Activated naive CD8-positive, alpha-beta T cell treated with anti-CD3 and anti-CD28 coated beads for 36 hours (primary cell): ENCODE measurements at regions not wholly inside any gene's neighbourhood (a gene's known extent, or its start where the extent isn't known, plus 50 kb on each side); places are given as distances from the start of the nearest gene placed in this dataset.
"Not testable (repeated sequence)": the region's sequence is repeated elsewhere in the genome, so short reads cannot be mapped to it uniquely, and the experiment has no call there.

Experiments used
- DNase-seq: peaks from one replicate; pipeline ENCODE4 v3.0.0; 2021
- H3K27ac Mint-ChIP-seq: one replicate; pipeline ENCODE4 v1.8.0; 2022; ENCODE audit warnings: mild to moderate bottlenecking, moderate library complexity, mixed read lengths
- H3K27me3 Mint-ChIP-seq: one replicate; pipeline ENCODE4 v1.8.0; 2022; ENCODE audit warnings: mild to moderate bottlenecking, mixed read lengths
- H3K36me3 Mint-ChIP-seq: one replicate; pipeline ENCODE4 v1.8.0; 2021; ENCODE audit warnings: mild to moderate bottlenecking, mixed read lengths
- H3K4me1 Mint-ChIP-seq: one replicate; pipeline ENCODE4 v1.8.0; 2021; ENCODE audit warnings: mixed read lengths
- H3K4me3 Mint-ChIP-seq: one replicate; pipeline ENCODE4 v1.8.0; 2022; ENCODE audit warnings: mild to moderate bottlenecking, moderate library complexity, mixed read lengths
- H3K9me3 Mint-ChIP-seq: one replicate; pipeline ENCODE4 v1.8.0; 2022; ENCODE audit warnings: mixed read lengths

DNA sequence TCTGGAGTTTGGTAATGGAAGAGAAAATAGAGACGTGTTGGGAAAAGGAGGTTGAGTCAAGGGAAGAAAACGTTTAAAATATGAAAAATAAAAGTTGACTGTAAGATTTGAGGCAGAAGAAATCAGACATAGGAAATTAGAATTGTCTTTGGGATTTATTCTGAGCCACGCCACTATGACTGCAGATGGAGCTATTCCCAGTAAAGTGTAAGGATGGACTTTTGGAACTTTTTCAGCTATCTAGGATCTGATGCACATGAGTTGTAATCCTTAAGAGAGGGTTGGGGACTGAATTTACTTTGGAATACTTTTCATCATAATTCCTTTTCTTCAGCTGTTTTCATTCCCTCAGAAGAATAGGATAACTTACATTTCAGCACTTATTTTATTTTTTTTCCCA is 336.7 kb downstream of the FAM170A start:
- no peaks in the 10 kb centered on the region for H3K36me3 Mint-ChIP-seq
- no peaks in the 10 kb centered on the region for H3K4me1 Mint-ChIP-seq
- no peak for DNase-seq
- peaks cover 2% of the 10 kb centered on the region for H3K9me3 Mint-ChIP-seq
- no peak overlapping the region for H3K4me3 Mint-ChIP-seq
- no peaks in the 10 kb centered on the region for H3K27me3 Mint-ChIP-seq
- H3K27ac Mint-ChIP-seq, result no peak overlapping the region

GRCh38 chr5:119968690-119969089 is 339.3 kb downstream of the FAM170A start:
- H3K36me3 Mint-ChIP-seq, result no peaks in the 10 kb centered on the region
- H3K27ac Mint-ChIP-seq, result no peak overlapping the region
- no peak overlapping the region for H3K4me3 Mint-ChIP-seq
- DNase-seq, result no peak
- no peaks in the 10 kb centered on the region for H3K4me1 Mint-ChIP-seq
- H3K9me3 Mint-ChIP-seq, result peaks cover 2% of the 10 kb centered on the region
- H3K27me3 Mint-ChIP-seq, result no peaks in the 10 kb centered on the region

DNA sequence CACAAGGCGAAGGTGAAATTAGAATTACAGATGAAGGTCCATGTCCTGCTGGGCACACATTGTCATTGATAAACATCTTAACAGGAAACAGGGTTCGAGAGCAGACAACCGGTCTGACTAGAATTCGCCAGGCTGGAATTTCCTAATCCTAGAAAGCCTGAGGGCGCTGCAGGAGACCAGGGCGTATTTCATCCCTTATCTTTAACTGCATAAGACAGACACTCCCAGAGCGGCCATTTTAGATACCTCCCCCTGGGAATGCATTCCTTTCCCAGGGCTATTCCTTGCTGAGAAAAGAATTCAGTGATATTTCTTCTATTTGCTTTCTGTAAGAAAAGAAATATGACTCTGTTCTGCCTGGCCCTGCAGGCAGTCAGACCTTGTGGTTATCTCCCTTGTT is 357.7 kb downstream of the FAM170A start:
- not testable (repeated sequence) for H3K27ac Mint-ChIP-seq, H3K4me3 Mint-ChIP-seq, H3K4me1 Mint-ChIP-seq, H3K36me3 Mint-ChIP-seq, H3K27me3 Mint-ChIP-seq, DNase-seq
- H3K9me3 Mint-ChIP-seq, result peaks cover 32% of the 10 kb centered on the region

GRCh38 chr5:119991625-119992024 is 362.3 kb downstream of the FAM170A start:
- H3K4me3 Mint-ChIP-seq, result no peak overlapping the region
- no peak overlapping the region for H3K27ac Mint-ChIP-seq
- H3K36me3 Mint-ChIP-seq, result no peaks in the 10 kb centered on the region
- DNase-seq, result no peak
- peaks cover 20% of the 10 kb centered on the region for H3K9me3 Mint-ChIP-seq
- no peaks in the 10 kb centered on the region for H3K4me1 Mint-ChIP-seq
- H3K27me3 Mint-ChIP-seq, result no peaks in the 10 kb centered on the region

GRCh38 chr5:119996128-119996527 is 366.8 kb downstream of the FAM170A start:
- Mint-ChIP-seq H3K4me1 (no peaks in the 10 kb centered on the region), H3K36me3 (no peaks in the 10 kb centered on the region), H3K4me3 (no peak overlapping the region), H3K27ac (no peak overlapping the region), H3K9me3 (no peaks in the 10 kb centered on the region), H3K27me3 (no peaks in the 10 kb centered on the region)
- no peak for DNase-seq

- H3K27ac Mint-ChIP-seq, result no peak overlapping the region
- no peaks in the 10 kb centered on the region for H3K27me3 Mint-ChIP-seq
- no peaks in the 10 kb centered on the region for H3K36me3 Mint-ChIP-seq
- H3K4me3 Mint-ChIP-seq, result no peak overlapping the region
- no peak for DNase-seq
- H3K4me1 Mint-ChIP-seq, result no peaks in the 10 kb centered on the region
- no peaks in the 10 kb centered on the region for H3K9me3 Mint-ChIP-seq
Observed at GRCh38 chr5:120007598-120007997, 378.2 kb downstream of the FAM170A start.

DNA sequence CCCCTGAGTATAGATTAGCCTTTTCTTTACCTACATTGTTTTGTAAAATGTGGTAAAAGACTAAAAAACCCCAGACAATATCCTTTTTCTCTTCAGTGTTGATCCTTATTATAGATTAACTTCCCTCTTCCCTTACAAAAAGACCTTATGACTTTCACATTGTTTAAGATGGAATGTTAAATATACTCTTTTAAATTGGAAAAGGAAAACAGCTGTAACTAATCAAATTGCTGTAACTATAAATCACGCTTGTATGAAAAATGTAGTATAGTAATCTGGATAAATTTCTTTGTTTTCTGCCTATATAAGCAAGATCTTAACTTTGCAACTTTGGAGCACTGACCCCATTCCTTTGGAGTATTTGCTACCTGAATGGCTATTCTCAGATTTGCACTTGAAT is 383.1 kb downstream of the FAM170A start:
- no peaks in the 10 kb centered on the region for H3K36me3 Mint-ChIP-seq

DNA sequence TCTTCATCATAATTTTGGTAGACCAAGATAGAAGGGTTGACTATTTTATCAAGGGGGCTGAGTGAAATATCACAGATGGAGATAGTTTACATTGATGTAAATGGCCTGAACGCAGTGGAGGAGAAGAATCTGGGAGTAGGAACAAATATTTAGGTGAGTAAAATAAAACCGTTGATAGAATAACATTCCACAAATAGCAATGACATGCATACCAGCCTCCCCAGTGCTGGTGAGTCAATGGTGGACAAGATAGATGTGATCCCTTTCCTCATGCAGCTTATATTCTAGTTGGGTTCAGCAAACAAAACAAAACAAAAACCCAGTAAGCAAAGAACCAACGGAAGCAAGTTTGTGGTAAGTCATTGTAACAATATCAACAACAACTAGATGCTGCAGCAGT is 385.2 kb downstream of the FAM170A start:
- H3K27me3 Mint-ChIP-seq, result no peaks in the 10 kb centered on the region
- H3K36me3 Mint-ChIP-seq, result no peaks in the 10 kb centered on the region
- H3K9me3 Mint-ChIP-seq, result no peaks in the 10 kb centered on the region

More for the DNA sequence above, 383.1 kb downstream of the FAM170A start:
- H3K27ac Mint-ChIP-seq, result no peak overlapping the region
- H3K4me3 Mint-ChIP-seq, result no peak overlapping the region
- no peaks in the 10 kb centered on the region for H3K9me3 Mint-ChIP-seq
- H3K4me1 Mint-ChIP-seq, result no peaks in the 10 kb centered on the region
- H3K27me3 Mint-ChIP-seq, result no peaks in the 10 kb centered on the region
- DNase-seq, result no peak

GRCh38 chr5:120016717-120017382 is 387.5 kb downstream of the FAM170A start:
- no peak for DNase-seq
- Mint-ChIP-seq H3K4me3 (no peak overlapping the region), H3K27ac (no peak overlapping the region), H3K9me3 (peaks cover 2% of the 10 kb centered on the region), H3K27me3 (no peaks in the 10 kb centered on the region), H3K36me3 (no peaks in the 10 kb centered on the region), H3K4me1 (no peaks in the 10 kb centered on the region)

More for the DNA sequence above, 385.2 kb downstream of the FAM170A start:
- no peak for DNase-seq
- Mint-ChIP-seq H3K27ac (no peak overlapping the region), H3K4me1 (no peaks in the 10 kb centered on the region), H3K4me3 (no peak overlapping the region)

GRCh38 chr5:120017513-120017912 is 388.2 kb downstream of the FAM170A start:
- no peaks in the 10 kb centered on the region for H3K4me1 Mint-ChIP-seq
- H3K36me3 Mint-ChIP-seq, result no peaks in the 10 kb centered on the region
- H3K9me3 Mint-ChIP-seq, result peaks cover 2% of the 10 kb centered on the region
- DNase-seq, result no peak
- H3K4me3 Mint-ChIP-seq, result no peak overlapping the region
- no peaks in the 10 kb centered on the region for H3K27me3 Mint-ChIP-seq
- no peak overlapping the region for H3K27ac Mint-ChIP-seq

DNA sequence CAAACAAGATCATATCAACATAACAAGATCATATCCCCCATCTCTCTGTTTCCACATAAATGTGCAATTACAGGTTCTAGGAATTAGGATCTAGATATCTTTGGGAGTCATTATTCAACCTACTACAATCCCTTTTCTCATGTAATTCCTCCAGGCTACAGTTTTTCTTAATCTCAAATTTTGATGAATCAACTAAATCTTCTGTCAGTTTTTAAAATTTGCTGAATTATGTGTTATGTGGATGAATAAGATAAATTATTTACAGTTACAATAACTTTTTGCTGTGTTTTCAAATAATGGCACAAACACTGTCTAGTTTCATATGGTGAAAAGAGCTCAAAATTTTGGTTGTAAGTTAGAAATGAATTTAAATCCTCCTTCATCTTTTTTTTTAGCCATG is 405.8 kb downstream of the FAM170A start:
- H3K4me1 Mint-ChIP-seq, result no peaks in the 10 kb centered on the region
- H3K27ac Mint-ChIP-seq, result no peak overlapping the region
- DNase-seq, result no peak
- no peaks in the 10 kb centered on the region for H3K27me3 Mint-ChIP-seq
- H3K36me3 Mint-ChIP-seq, result no peaks in the 10 kb centered on the region
- H3K4me3 Mint-ChIP-seq, result no peak overlapping the region
- no peaks in the 10 kb centered on the region for H3K9me3 Mint-ChIP-seq

- no peaks in the 10 kb centered on the region for H3K36me3 Mint-ChIP-seq
- H3K4me1 Mint-ChIP-seq, result no peaks in the 10 kb centered on the region
- no peaks in the 10 kb centered on the region for H3K9me3 Mint-ChIP-seq
- H3K27me3 Mint-ChIP-seq, result no peaks in the 10 kb centered on the region
- no peak for DNase-seq
- no peak overlapping the region for H3K4me3 Mint-ChIP-seq
- H3K27ac Mint-ChIP-seq, result no peak overlapping the region
Observed at GRCh38 chr5:120035815-120036577, 406.6 kb downstream of the FAM170A start.

- Mint-ChIP-seq H3K27ac (no peak overlapping the region), H3K4me1 (no peaks in the 10 kb centered on the region), H3K36me3 (no peaks in the 10 kb centered on the region), H3K27me3 (no peaks in the 10 kb centered on the region), H3K4me3 (no peak overlapping the region), H3K9me3 (no peaks in the 10 kb centered on the region)
- DNase-seq, result no peak
Observed at GRCh38 chr5:120037451-120037850, 408.1 kb downstream of the FAM170A start.

DNA sequence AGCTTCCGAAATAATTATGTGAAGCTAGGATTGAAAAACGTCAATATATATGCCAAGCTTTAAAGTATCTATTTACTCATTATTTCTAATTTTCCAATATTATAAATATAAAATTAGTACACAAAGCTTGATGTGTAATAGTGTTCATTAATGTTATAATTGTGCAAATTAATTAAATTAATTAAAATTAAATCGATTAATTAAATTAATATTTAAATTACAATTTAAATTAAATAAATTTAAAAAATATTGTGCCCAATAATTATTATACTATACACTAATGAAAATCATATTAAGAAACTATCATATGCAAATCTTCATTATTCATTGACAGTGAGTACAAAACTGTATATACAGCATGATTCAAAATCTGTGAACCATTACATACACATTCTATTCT is 409.8 kb downstream of the FAM170A start:
- Mint-ChIP-seq H3K27me3 (no peaks in the 10 kb centered on the region), H3K27ac (no peak overlapping the region), H3K4me1 (no peaks in the 10 kb centered on the region), H3K9me3 (no peaks in the 10 kb centered on the region), H3K36me3 (no peaks in the 10 kb centered on the region), H3K4me3 (no peak overlapping the region)
- no peak for DNase-seq

- Mint-ChIP-seq H3K36me3 (no peaks in the 10 kb centered on the region), H3K9me3 (no peaks in the 10 kb centered on the region), H3K27ac (no peak overlapping the region), H3K4me3 (no peak overlapping the region), H3K27me3 (no peaks in the 10 kb centered on the region), H3K4me1 (no peaks in the 10 kb centered on the region)
- DNase-seq, result no peak
Observed at GRCh38 chr5:120043431-120043830, 414.1 kb downstream of the FAM170A start.
